Stimulated activated naive CD8-positive, alpha-beta T cell treated with anti-CD3 and anti-CD28 coated beads, Interleukin-15, amount 100 ng/mL, for 72 hours (primary cell): ENCODE measurements at regions not wholly inside any gene's neighbourhood (a gene's known extent, or its start where the extent isn't known, plus 50 kb on each side); places are given as distances from the start of the nearest gene placed in this dataset.

Experiments used
- ATAC-seq: fragments of 150-1000 bp; cut with Tn5 transposase; 2 replicates; pipeline ENCODE4 v1.10.0; 2021; ENCODE audit warnings: mild to moderate bottlenecking, moderate library complexity
- DNase-seq, 2 donors: peaks; one replicate each; pipeline ENCODE4 v3.0.0; 2021 to 2022
- H3K27ac Mint-ChIP-seq, 2 donors: one replicate each; pipeline ENCODE4 v1.8.0; 2022; ENCODE audit warnings: mild to moderate bottlenecking in 2 of 2, mixed read lengths in 2 of 2, moderate library complexity in 2 of 2
- H3K27me3 Mint-ChIP-seq: one replicate; pipeline ENCODE4 v1.8.0; 2022; ENCODE audit warnings: mixed read lengths
- H3K4me1 Mint-ChIP-seq: one replicate; pipeline ENCODE4 v1.8.0; 2022; ENCODE audit warnings: mild to moderate bottlenecking, mixed read lengths
- H3K4me3 Mint-ChIP-seq, 2 donors: one replicate each; pipeline ENCODE4 v1.8.0; 2022; ENCODE audit warnings: mild to moderate bottlenecking in 2 of 2, mixed read lengths in 2 of 2, moderate library complexity in 1 of 2
- H3K9me3 Mint-ChIP-seq, 2 donors: one replicate each; pipeline ENCODE4 v1.8.0; 2022; ENCODE audit warnings: mixed read lengths in 2 of 2

GRCh38 chr3:187920913-187921312 is 175.6 kb upstream of the BCL6 start:
- no peak for DNase-seq
- Mint-ChIP-seq H3K9me3 (peaks cover 5 to 22% of the 10 kb centered on the region in 2 donors), H3K4me3 (peak overlapping the region in 1 of 2 donors; percentile 0), H3K27me3 (no peaks in the 10 kb centered on the region), H3K4me1 (peaks cover 82% of the 10 kb centered on the region), H3K27ac (peak overlapping the region; percentile 4 to 17)
- no peak for ATAC-seq

DNA sequence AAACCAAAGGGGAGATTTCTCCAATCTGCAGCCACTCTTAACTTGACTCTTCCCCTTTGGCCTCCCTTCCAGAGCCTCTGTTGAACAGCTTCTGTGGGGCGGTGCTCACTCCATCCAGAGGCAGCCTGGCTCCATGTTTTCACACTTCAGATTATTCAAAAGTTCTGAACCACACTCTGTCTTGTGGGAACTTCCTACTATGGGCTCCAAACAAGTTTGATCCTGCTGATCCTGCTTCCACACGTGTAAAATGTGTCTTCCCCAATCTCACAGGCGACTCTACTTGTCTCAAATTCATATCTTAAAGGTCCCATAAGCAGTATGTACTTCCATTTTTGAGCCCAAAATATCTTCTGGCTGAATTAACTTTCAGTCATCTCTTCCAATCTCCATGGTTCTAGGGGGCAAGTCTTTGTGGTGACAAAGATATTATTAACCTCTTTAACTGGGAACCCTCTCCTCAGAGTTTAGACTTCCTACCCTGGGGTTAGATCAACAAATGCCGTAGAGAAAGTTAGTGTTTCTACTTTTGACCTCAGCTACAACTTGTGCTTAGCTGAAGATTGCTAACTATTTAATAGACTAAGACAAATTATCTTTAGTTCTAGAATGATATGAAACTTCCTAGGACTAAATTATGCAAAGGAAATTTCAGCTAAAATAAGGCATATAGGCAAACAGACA is 176.3 kb upstream of the BCL6 start:
- Mint-ChIP-seq H3K27ac (peak overlapping the region; percentile 4 to 40), H3K4me3 (peak overlapping the region in 1 of 2 donors; percentile 47), H3K4me1 (peaks cover 88% of the 10 kb centered on the region), H3K27me3 (no peaks in the 10 kb centered on the region), H3K9me3 (peaks cover 5 to 22% of the 10 kb centered on the region in 2 donors)
- no peak for ATAC-seq
- no peak for DNase-seq

GRCh38 chr3:187922704-187923416 is 177.6 kb upstream of the BCL6 start:
- peak overlapping the region; percentile 29 to 32 for H3K4me3 Mint-ChIP-seq
- peak overlapping the region; percentile 48 to 57 for H3K27ac Mint-ChIP-seq
- ATAC-seq (peak; percentile 71), DNase-seq (peak in 1 of 2 donors; percentile 34)
- peaks cover 88% of the 10 kb centered on the region for H3K4me1 Mint-ChIP-seq
- H3K27me3 Mint-ChIP-seq, result no peaks in the 10 kb centered on the region
- H3K9me3 Mint-ChIP-seq, result peaks cover 5 to 22% of the 10 kb centered on the region in 2 donors

DNA sequence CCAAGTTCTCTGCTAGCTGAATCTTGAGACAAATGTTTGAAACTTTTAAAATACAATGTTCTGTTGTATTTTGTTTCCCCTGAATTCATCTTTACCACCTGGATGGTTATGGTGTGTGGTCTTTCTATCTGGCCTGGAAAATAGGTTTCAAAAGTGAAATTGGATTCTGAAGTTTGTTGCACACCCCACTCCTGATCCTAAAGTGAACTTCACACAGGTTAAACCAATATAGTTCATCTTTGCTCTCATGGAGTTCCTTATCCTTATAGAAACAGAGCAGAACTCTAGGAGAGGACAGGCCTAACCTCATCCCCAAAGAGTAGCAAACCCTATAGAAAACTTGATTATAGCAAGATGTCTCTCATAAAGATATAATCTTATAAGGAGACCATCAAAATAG is 179.4 kb upstream of the BCL6 start:
- H3K27me3 Mint-ChIP-seq, result no peaks in the 10 kb centered on the region
- H3K27ac Mint-ChIP-seq, result peak overlapping the region in 1 of 2 donors; percentile 5
- H3K4me3 Mint-ChIP-seq, result no peak overlapping the region
- H3K4me1 Mint-ChIP-seq, result peaks cover 86% of the 10 kb centered on the region
- H3K9me3 Mint-ChIP-seq, result peaks cover 5 to 22% of the 10 kb centered on the region in 2 donors
- no peak for DNase-seq
- ATAC-seq, result no peak

DNA sequence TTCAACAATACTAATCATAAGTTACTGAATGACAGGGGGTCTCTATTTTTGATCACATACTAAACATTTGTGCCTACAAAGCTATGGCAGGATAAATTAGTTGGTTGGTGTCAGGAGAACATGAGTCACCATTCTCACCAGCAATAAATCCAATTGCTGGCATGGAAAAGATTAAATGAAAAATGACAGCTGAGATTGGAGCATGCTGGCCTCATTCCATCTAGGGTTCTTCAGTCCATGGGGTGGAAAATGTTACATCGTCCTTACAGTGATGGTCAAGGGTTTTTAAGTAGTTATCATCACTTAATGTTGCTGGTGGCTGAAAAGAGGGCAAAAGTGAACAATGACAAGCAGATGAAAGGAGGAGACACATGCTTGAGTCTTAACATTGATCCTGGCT is 180.1 kb upstream of the BCL6 start:
- no peak overlapping the region for H3K4me3 Mint-ChIP-seq
- DNase-seq, result no peak
- no peak for ATAC-seq
- H3K27ac Mint-ChIP-seq, result no peak overlapping the region
- peaks cover 84% of the 10 kb centered on the region for H3K4me1 Mint-ChIP-seq
- H3K9me3 Mint-ChIP-seq, result peaks cover 5 to 22% of the 10 kb centered on the region in 2 donors
- H3K27me3 Mint-ChIP-seq, result no peaks in the 10 kb centered on the region

DNA sequence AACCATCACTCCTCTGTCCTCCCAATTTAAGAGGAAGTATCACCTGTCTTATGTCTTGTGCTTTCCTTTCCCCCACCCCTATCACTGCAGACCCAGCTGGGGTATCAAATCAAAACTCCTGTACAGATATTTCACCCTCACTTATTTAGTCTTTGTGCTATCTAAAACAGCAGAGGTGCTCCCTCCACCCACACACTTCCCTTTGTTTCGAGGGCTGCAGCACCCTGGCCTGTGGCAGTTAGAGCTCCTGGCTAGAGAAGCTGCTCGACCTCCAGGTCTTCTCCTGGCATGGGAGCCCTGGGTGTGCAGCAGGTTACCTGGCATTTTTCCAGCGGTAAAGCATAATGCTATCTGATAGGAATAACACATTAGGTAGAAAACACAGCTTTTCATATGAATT is 181.4 kb upstream of the BCL6 start:
- peaks cover 71% of the 10 kb centered on the region for H3K4me1 Mint-ChIP-seq

DNA sequence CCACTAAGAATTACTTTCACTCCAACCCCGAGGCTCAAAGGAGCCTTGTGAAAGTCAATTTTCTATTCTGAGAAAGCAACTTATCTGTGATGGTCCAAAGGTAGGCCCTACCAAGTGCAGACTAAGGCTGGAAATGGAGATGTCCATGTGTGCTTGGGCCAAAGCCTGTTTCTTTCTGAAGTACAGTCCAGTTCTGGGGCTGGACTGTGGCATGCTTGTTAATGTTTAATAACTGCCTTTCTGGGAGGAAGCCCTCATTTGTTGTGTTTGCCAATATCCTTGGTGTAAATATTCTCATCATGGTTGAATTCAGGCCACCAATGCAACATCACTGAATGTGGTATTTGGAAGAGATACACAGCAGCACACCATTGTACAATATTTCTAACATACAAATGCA is 182.3 kb upstream of the BCL6 start:
- no peak overlapping the region for H3K27ac Mint-ChIP-seq
- peaks cover 5 to 22% of the 10 kb centered on the region in 2 donors for H3K9me3 Mint-ChIP-seq
- no peak for DNase-seq
- H3K4me3 Mint-ChIP-seq, result no peak overlapping the region
- peaks cover 63% of the 10 kb centered on the region for H3K4me1 Mint-ChIP-seq
- ATAC-seq, result no peak
- H3K27me3 Mint-ChIP-seq, result no peaks in the 10 kb centered on the region

More for the DNA sequence above, 181.4 kb upstream of the BCL6 start:
- Mint-ChIP-seq H3K9me3 (peaks cover 5 to 22% of the 10 kb centered on the region in 2 donors), H3K4me3 (peak overlapping the region; percentile 3 to 45), H3K27ac (peak overlapping the region in 1 of 2 donors; percentile 10), H3K27me3 (no peaks in the 10 kb centered on the region)
- no peak for ATAC-seq
- DNase-seq, result no peak

DNA sequence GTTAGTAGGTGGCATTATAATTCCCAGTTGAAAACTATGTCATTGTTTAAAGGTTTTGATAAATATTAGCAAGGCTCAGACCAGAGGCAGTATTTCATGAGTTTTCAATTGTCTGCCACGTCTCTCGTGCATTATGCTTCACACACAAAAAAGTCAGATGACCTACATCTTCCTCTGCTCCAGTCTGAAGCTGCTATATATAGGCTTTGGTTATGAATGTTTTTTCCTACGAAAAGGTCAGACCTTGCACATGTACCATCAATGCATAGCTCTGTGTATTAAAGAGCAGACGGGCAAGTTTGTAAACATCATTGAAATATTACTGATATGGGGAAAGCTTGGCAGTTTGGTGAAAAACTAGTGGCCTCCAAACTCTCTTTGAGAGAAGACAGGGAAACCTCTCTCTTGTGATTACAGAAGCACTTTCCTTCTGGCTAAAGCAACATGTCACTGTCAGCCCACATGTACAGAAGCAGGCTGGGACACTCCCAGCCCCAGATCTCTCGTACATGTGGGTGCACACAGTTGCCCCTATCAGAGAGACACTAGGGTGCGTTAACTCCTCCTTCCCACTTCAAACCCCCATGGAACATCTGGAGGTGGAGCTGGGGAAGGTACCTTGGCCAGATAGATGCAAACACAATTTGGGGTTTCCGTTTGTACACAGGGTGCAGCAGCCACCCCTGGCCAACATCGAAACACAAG is 184.0 kb upstream of the BCL6 start:
- ATAC-seq, result peak; percentile 78
- DNase-seq, result peak in 1 of 2 donors; percentile 20
- Mint-ChIP-seq H3K4me3 (peak overlapping the region; percentile 16 to 18), H3K9me3 (peaks cover 5 to 13% of the 10 kb centered on the region in 2 donors), H3K4me1 (peaks cover 51% of the 10 kb centered on the region), H3K27ac (no peak overlapping the region), H3K27me3 (no peaks in the 10 kb centered on the region)

DNA sequence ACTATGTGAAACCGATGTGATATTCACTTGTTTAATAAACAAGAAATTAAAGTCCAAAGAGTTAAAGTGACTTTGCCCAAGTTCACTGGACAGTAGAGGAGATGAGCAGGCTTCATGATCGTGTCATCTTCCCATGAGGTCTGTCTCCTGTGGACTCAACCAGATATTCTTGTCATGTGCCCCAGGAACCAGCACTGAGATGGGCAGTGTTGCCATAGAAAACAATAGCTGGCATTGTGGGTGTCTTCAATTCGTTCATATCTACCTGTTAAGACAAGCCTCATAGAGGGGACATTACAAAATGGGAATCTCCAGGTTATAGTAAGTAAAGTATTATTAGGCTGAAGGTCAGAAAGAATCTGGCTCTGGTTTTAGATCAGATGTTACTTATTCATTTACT is 184.8 kb upstream of the BCL6 start:
- H3K4me1 Mint-ChIP-seq, result peaks cover 51% of the 10 kb centered on the region
- H3K27me3 Mint-ChIP-seq, result no peaks in the 10 kb centered on the region
- DNase-seq, result no peak
- H3K4me3 Mint-ChIP-seq, result no peak overlapping the region
- H3K27ac Mint-ChIP-seq, result no peak overlapping the region
- ATAC-seq, result no peak
- peaks cover 0 to 6% of the 10 kb centered on the region in 2 donors for H3K9me3 Mint-ChIP-seq

DNA sequence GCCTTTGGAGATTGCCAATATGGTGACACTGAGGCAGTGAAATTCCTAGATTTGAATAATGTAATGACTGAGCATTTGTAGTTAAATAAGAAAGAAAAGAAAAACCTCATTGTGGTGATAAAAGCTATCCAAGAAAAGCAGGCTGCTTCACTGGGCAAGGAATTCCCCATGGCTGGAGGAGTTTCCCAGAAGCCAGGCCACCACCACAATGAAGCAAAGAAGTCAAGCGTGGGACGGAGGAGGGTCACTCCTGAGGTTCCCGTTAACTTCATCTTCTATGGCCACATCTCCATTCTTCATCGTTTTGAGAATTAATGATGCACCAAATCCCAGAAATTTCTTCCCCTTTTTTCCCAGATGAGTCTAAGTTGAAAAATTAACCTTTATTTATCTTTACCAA is 185.8 kb upstream of the BCL6 start:
- Mint-ChIP-seq H3K9me3 (no peaks in the 10 kb centered on the region), H3K4me1 (peaks cover 51% of the 10 kb centered on the region), H3K27me3 (no peaks in the 10 kb centered on the region), H3K4me3 (no peak overlapping the region), H3K27ac (peak overlapping the region in 1 of 2 donors; percentile 73)
- DNase-seq, result no peak
- no peak for ATAC-seq

DNA sequence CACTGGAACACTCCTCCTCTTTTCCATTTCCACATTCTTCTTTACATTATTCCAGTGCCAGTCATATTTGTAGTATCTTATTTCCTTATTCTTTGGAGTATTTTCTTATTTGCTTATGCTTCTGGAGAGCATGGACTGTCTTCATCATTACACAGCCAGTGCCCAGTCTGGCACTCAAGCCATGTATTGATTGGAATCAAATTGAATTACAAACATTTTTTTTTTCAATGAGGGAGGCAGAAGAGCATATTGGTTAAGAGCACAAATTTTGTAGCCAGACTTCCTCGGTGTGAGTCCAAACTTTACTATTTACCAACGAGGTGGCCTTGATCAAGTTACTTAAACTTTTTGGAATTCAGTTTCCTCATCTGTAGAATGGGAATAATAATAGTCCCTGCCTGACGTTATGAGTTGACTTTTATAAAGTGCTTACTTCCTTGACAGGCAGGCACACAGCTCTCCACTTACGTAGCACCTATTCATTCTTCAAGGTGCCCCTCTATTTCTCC is 186.6 kb upstream of the BCL6 start:
- peaks cover 49% of the 10 kb centered on the region for H3K4me1 Mint-ChIP-seq
- H3K4me3 Mint-ChIP-seq, result no peak overlapping the region
- DNase-seq, result no peak
- no peaks in the 10 kb centered on the region for H3K9me3 Mint-ChIP-seq
- H3K27ac Mint-ChIP-seq, result no peak overlapping the region
- no peak for ATAC-seq
- H3K27me3 Mint-ChIP-seq, result no peaks in the 10 kb centered on the region

DNA sequence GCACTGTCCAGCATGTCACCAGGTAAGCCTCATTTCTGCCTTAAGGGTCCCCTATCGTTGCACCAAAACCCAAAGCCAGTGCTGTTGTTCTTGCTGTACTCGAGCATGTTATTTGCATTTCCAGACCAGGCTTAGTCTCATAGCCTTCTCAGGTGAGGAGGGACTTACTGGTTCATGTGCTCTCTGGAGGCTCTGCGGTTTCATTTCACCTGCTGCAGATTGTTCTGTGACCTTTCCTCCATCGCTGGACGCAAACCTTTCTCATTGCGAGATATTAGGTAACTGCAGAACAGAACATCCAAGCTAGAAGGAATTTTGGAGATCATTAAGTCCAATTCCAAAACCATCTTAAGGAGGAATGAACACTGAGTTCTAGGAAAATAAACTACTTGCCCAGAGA is 187.3 kb upstream of the BCL6 start:
- no peak overlapping the region for H3K27ac Mint-ChIP-seq
- no peaks in the 10 kb centered on the region for H3K9me3 Mint-ChIP-seq
- ATAC-seq (no peak), DNase-seq (no peak)
- no peaks in the 10 kb centered on the region for H3K27me3 Mint-ChIP-seq
- no peak overlapping the region for H3K4me3 Mint-ChIP-seq
- peaks cover 42% of the 10 kb centered on the region for H3K4me1 Mint-ChIP-seq

DNA sequence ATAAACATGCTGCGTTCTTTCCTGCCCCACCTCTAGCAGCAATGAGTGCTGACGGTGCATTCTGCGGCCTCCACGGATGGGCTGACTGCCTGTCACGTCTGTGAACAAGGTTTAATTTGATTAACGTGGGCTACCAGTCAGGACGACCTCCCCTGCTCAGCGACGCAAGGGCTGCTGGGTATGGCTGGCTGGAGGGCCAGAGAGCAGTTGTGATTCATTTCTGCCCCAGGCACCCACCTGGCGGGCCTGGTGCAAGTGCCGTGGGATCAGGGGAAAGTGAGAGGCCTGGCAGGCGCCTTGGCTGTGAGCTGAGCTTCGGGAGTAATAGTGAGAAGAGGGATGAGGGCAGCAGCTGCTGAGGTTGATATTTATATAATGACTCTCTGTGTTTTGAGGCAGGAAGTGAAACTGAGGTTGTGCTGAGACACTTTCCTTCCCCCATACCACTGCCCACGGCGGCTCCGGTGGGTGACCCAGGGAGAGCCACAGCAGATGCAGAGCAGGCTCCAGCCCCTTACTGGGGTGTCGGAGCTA is 190.4 kb upstream of the BCL6 start:
- Mint-ChIP-seq H3K9me3 (no peaks in the 10 kb centered on the region), H3K27me3 (no peaks in the 10 kb centered on the region), H3K27ac (no peak overlapping the region), H3K4me1 (peaks cover 19% of the 10 kb centered on the region), H3K4me3 (peak overlapping the region in 1 of 2 donors; percentile 29)
- DNase-seq (peak; percentile 41 to 62), ATAC-seq (peak; percentile 99)

DNA sequence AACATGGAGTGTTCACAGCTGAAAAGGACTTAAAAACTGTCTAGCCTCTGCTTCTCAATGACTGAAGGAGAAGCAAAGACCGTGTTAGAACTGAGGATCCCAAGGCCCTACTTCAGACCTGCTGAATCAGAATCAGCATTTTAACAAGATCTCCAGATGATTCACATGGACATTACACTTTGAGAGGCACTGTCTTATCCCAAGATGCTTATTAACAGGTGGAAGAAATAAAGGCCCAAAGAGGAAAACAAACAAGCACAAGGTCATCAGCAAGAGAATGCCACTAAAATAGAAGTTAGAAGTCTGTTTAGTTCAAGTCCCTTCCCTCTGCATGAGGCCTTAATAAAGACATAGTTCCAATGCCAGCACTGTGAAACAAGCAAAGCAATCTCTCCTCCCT is 191.4 kb upstream of the BCL6 start:
- Mint-ChIP-seq H3K27ac (no peak overlapping the region), H3K9me3 (no peaks in the 10 kb centered on the region), H3K4me1 (peaks cover 19% of the 10 kb centered on the region), H3K4me3 (no peak overlapping the region), H3K27me3 (no peaks in the 10 kb centered on the region)
- no peak for ATAC-seq
- no peak for DNase-seq

- Mint-ChIP-seq H3K27ac (no peak overlapping the region), H3K9me3 (no peaks in the 10 kb centered on the region), H3K4me1 (peaks cover 17% of the 10 kb centered on the region), H3K4me3 (no peak overlapping the region), H3K27me3 (no peaks in the 10 kb centered on the region)
- no peak for DNase-seq
- no peak for ATAC-seq
Observed at GRCh38 chr3:187939891-187940290, 194.6 kb upstream of the BCL6 start.
